Epithelial cell of proximal tubule (primary cell): ENCODE measurements at regions not wholly inside any gene's neighbourhood (a gene's known extent, or its start where the extent isn't known, plus 50 kb on each side); places are given as distances from the start of the nearest gene placed in this dataset.
"Not testable (repeated sequence)": the region's sequence is repeated elsewhere in the genome, so short reads cannot be mapped to it uniquely, and the experiment has no call there.

Experiments used
- DNase-seq: peaks from one replicate; pipeline ENCODE4 v3.0.0-alpha.2; 2011; ENCODE audit warnings: low read depth
- H3K4me3 ChIP-seq: 2 replicates; pipeline ENCODE4 v1.5.1; 2011; ENCODE audit warnings: low read depth, mild to moderate bottlenecking, low read length
- TF ChIP-seq, protein P1 (sequence below): conservative IDR thresholded peaks from 2 replicates; pipeline ENCODE4 v1.5.1; 2012; ENCODE audit warnings: low read depth, mild to moderate bottlenecking, low read length

DNA sequence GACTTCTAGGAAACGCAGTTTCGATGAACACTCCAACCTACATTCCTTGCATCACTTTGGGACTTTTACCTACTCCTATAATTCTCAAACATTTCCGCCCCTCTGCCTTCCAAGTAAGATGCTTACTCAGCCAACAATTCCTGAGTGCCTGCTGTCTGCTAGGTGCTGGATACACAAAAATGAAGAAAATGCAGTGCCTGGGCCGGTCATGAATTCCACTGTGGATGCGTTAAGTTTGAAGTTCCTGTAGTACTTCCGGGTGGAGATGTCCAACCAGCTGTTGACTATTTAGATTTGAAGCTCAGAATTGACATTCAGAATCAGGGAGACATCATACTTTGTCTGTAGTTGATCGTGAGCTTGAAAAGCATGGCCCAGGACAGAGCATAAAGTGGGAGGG is 89.2 kb downstream of the LYZL1 start:
- no peak overlapping the region for H3K4me3 ChIP-seq
- no peak for DNase-seq
- TF ChIP-seq, protein P1, sequence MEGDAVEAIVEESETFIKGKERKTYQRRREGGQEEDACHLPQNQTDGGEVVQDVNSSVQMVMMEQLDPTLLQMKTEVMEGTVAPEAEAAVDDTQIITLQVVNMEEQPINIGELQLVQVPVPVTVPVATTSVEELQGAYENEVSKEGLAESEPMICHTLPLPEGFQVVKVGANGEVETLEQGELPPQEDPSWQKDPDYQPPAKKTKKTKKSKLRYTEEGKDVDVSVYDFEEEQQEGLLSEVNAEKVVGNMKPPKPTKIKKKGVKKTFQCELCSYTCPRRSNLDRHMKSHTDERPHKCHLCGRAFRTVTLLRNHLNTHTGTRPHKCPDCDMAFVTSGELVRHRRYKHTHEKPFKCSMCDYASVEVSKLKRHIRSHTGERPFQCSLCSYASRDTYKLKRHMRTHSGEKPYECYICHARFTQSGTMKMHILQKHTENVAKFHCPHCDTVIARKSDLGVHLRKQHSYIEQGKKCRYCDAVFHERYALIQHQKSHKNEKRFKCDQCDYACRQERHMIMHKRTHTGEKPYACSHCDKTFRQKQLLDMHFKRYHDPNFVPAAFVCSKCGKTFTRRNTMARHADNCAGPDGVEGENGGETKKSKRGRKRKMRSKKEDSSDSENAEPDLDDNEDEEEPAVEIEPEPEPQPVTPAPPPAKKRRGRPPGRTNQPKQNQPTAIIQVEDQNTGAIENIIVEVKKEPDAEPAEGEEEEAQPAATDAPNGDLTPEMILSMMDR: no peak

DNA sequence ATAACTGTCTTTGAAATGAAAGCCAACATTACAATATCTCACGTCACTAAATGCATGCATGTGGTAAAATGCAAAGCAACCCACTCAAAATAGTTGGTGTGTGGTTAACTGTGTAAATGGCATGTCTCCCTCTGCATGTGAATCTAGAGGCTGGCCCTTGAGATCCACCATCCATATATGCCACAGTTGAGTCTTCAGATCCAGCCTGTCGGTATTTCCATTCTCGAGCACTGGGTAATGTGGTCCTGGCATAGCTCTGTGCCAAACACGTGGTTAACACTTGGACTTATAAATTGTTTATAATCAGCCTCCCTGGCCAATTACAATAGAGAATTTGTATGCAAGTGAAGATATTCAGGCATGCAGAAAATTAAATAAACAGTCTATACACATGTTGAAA is 90.3 kb downstream of the LYZL1 start:
- TF ChIP-seq, protein P1: no peak
- no peak for DNase-seq
- H3K4me3 ChIP-seq: no peak overlapping the region

DNA sequence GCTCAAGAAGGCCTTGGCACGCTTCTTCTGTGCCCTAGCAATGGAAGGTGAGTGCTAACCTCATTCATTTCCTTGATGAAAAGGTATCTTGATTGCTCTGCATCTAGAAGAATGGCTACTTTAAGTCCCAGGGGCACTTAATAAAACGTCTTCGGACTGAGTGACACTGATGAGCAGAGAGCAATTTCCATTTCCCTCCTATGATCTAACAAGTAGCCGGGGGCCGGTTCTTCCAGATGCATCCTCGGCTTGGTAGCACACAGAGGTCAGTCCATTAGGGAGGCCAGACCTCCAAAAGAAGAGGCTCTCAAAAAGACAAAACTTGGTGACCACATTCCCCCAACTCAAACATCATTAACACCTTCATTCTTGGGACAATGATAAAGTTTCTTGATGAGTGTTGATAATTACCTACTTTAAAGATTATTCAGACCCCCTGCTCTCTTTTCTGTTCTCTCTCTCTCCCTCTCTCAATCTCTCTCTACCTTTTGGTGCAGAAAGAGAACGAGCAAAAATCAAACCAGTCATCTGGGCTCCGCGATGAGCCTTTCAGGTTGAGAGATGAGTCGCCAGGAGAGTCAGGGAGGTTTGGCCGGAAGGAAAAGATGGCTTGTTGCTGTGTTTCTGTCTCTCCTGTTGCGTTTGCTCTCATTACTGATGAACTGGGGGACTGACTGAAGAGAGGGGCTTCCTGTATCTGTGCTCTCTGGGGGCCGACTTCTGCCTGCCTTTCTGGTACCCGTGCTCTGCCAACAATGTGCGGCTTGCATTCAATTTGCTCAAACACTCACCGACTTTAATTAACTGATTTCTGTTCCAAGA is 91.1 kb downstream of the LYZL1 start:
- not testable (repeated sequence) for H3K4me3 ChIP-seq, DNase-seq

DNA sequence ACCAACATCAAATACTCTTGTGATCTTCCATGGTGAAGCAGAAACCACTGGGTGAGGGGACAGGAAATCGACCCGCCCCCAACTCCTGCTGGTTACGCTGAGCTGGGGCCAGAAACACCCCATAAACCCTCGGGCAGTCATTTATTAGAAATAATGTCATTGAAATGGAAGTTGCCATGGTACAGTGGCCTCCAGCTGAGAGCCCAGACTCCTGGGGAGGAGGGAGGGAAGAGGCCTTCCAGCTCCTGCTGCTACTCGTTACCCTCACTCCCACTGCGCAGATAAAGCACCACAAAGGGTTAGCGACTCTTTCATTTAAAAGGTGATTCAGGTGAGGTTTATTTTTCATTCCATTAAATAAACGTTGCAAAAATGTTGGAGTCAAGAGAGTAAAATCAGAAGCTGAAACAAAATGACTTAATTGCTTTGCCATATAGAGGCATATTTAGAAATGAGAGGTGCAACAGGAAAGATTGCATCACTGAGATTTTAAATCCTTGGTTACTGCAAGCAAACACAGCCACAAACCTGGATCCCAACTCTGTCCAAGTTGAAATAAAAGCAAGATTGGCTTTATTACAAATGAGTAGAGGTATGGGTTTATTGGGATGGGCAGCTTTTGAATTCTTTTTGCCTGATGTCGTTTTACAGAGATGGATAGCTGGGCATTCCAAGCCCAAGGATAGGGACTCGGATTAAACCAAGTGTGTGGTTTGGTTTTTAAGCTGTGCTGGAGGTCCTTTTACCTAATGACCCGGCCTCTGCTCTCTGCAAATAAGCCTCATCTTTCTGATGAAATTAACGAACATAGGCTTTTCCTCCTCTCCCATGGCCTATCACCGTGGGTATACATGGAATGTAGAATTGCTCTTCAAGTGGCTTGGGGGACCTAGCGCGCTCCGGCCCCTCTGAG is 92.0 kb downstream of the LYZL1 start:
- not testable (repeated sequence) for DNase-seq, H3K4me3 ChIP-seq

DNA sequence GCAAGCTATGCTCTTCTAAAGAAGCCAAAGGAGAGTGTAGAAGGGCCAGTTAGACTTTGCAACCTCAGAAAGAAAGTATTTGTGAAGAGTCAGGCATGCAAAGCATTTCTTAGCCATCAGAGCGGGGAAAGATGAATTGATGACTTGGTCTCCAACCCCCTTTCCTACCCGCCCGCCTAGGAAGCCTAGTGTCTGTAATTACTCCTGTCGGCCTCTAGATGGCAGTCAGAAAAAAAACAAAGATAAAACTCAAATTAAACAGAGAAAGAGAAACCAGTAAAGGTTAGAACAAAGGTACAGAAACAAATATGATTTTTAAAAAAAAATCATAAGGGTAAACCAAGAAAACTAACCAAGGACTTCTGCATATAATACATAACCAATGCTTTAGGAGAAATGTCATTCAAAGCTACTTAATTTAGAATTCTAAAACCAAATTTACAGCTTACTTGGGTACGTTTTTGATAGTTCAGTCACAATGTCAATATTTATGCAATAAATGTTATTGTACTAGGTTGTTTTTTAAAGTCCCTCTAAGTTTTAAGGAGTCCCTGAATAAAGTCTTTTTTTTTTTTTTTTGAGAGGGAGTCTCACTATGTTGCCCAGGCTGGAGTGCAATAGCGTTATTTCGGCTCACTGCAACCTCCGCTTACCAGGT is 97.6 kb downstream of the LYZL1 start:
- no peak for DNase-seq
- no peak overlapping the region for H3K4me3 ChIP-seq
- TF ChIP-seq, protein P1: peak; percentile 69

DNA sequence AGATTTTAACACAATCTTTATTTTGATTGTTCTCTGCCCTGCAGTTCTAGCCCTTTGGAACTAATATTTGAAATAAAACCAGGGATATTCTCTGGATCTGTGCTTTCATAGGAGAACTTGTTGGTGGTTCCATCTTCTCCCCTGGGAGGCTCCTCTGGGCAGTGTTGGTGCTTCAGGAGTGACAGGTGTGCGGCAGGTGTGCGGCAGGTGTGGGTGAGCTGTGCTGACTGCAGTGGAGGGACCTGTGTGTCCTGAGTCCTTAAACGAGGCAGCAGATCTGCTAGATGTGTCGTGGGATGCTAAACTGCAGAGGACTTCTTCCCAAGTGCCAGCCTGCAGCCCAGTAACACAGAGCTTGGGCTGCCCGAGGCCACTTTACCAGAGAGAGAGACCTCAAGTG is 98.4 kb downstream of the LYZL1 start:
- TF ChIP-seq, protein P1: no peak
- H3K4me3 ChIP-seq: no peak overlapping the region
- DNase-seq: no peak

DNA sequence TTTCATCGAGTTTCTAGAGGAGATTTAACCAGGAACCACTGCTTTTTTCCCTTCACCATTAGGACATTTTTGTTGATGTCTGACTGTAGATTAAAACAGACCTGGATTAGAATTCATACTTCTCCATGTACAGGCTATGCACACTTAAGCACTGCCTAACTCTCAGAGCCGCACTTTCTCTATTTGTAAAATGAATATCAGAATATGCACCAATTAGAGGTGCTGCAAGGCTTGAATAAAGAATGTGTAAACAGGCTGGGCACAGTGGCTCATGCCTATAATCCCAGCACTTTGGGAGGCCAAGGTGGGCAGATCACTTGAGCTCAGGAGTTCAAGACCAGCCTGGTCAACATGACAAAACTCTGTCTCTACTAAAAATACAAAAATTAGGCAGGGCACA is 99.2 kb downstream of the LYZL1 start:
- not testable (repeated sequence) for DNase-seq, H3K4me3 ChIP-seq

DNA sequence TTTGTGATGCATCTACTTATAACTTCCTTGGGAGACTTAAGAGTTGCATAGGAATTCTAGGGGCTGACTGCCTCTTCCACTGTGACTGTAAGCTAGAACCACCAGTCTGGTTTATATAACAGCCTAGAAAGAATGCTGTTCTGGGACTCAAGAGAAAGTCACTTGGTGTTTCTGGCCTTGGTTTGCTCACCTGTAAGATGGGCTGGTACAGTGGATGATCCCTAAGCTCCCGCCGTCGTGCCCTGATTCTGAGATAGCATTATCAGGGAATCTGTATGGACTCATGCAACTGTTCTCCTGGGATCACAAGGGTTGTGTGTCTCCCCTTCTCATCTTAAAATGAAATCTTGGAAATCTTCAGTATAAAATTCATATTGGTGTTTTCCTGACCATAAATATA is 100.6 kb downstream of the LYZL1 start:
- TF ChIP-seq, protein P1: no peak
- DNase-seq: no peak
- no peak overlapping the region for H3K4me3 ChIP-seq
